Stimulated activated CD8-positive, alpha-beta memory T cell treated with anti-CD3 and anti-CD28 coated beads, Interleukin-15, amount 100 ng/mL, for 4 hours (primary cell): ENCODE measurements at regions not wholly inside any gene's neighbourhood (a gene's known extent, or its start where the extent isn't known, plus 50 kb on each side); places are given as distances from the start of the nearest gene placed in this dataset.
"Not testable (repeated sequence)": the region's sequence is repeated elsewhere in the genome, so short reads cannot be mapped to it uniquely, and the experiment has no call there.

ENCODE experiments used
- DNase-seq, 2 donors: peaks; one replicate each; pipeline ENCODE4 v3.0.0-alpha.2; 2020; ENCODE audit warnings: low read depth in 2 of 2

DNA sequence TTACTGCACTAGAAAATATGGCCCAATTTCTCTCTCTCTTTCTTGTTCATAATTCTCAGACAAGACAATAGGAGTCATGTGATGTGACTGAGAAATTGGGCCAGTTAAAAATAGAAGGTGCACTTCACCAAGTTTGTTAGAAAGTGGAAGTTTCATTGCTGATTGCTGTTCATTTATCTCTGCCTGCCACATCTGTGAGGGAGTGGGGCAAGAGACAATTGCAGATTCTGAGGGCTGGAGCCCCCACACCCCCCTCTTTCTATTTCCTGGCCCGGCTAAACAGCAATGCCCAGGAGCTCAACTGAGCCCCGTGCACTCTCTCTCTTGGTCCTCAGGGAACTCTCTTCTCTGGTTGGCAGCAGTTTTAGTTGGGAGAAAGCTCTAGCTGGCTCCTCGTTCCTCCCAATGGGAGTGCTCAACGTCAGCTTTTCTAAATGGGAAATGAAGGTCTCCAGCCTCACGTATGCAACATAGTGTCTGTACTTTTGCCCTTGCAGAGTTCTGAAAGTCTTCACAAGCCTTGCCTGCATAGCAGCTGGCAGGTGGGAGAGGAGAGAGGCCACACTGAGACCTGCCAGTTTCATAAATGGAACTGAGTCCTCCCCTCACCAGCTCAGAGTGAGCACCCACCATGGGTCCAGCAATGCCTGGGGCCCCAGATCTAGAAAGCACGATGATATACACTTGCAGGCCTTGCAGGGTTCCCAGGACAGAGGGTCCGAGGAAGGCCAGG is 115.7 kb downstream of the MYCN start:
- no peak for DNase-seq

GRCh38 chr2:16053437-16054257 is 113.3 kb downstream of the MYCN start:
- DNase-seq = no peak

DNA sequence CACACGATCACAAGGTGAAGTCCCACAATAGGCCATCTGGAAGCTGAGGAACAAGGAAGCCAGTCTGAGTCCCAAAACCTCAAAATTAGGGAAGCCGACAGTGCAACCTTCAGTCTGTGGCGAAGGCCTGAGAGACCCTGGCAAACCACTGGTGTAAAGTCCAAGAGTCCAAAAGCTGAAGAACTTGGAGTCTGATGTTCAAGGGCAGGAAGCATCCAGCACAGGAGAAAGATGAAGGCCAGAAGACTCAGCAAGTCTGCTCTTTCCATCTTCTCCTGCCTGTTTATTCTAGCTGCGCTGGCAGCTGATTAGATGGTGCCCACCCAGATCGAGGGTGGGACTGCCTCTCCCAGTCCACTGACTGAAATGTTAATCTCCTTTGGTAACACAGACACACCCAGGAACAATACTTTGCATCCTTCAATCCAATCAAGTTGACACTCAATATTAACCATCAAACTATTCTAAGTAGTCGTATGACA is 112.3 kb downstream of the MYCN start:
- not testable (repeated sequence) for DNase-seq

- DNase-seq = no peak
Measured at GRCh38 chr2:16051841-16052564, 111.7 kb downstream of the MYCN start.

- no peak for DNase-seq
Measured at GRCh38 chr2:16050908-16051489, 110.6 kb downstream of the MYCN start.

DNA sequence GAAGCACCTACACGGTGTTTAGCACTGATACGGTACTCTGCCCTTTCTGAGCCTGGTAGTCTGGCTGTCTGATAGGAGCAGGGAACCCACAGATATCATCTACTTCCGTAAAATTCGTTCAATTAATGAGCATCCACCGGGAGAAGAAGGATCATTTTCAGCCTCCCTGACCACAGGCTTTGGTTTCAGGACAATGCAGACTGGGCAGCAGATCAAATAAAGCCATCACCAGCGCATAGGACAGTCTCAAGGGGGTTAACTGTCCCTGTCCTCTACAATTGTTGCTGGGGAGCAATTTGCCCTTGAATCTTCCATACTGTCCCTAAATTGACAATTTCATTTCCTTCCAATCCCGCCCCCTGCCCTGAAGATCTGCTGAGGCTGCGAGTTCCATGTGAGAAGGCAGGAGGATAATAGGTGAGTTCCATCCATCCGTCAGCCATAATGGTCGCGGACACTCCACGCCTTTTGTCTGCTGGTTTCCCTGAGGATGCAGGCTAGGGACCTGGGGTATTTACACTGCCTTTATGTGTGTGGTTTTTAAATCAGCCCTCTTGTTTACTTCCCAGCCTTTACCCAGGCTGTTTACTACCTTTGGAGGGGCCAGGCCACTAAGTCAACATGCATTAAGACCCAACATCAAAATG is 110.0 kb downstream of the MYCN start:
- no peak for DNase-seq

DNA sequence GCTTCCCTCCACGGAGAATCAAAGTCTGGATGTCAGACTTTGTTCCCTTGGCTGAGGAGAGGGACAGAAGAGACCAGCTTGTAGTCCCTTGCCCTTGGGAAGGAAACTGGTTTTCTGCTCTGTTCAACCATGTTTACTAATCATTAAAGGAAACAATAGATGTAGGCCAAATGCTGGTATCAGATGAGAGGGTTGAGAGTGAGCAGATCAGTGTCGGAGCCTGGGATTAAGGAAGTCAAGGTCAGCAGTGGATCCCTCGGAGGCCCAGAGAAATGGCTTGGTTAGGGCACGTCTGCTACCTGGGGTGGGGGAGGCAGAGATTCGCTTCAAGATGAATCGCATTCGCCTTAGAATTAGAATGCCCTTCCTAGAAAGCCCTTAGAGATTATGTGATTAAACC is 109.1 kb downstream of the MYCN start:
- no peak for DNase-seq

DNA sequence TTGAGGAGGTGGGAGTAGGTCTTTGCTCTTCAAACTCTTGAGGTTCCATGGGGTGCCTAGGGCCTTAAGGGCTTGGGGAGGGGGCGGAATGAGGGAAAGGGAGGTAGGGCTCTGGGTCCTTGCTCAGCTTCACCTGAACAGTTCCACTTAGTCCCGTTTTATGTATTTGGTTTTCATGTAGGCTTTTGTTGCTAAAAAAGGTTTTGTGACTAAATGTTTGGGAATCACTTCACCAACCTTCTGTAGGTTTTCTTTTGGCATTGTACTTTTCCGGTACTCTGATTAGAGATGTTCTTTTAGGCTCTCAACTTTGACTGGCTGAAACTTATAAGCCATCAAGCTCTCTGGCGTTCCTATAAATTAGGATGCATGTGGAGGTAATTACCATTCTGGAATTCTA is 108.1 kb downstream of the MYCN start:
- no peak for DNase-seq

GRCh38 chr2:16047701-16048100 is 107.4 kb downstream of the MYCN start:
- no peak for DNase-seq

- no peak for DNase-seq
Measured at GRCh38 chr2:16046649-16047048, 106.3 kb downstream of the MYCN start.

DNA sequence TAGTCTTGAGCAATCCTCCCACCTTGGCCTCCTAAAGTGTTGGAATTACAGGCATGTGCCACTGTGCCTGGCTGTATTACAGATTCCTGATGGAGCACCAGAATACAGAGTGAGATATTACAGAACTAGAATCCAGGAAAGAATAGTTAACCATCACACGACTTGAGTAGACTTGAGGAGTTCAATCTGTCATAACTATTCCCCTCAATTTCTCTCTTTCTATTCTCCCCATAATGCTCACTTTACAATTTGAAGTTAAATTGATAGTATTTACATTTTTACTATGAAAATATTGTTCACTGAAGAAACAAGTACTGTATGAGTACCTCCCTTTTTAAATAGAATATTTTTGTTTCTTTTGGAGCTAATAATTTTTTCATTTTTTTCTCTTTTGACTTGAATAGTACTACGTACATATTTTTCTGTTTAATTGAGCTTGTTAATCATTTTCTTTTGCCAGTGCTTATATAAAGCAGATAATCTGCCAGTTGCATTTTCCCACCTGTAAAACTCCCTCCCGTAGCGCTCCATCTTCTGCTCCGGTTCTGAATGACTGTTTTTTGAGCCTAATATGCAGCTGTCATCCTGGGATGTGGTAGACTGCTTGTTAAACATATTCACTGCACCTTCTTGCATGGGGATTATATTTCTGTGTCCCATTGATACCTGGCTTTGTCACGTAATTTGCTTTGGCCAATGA is 105.5 kb downstream of the MYCN start:
- no peak for DNase-seq

DNA sequence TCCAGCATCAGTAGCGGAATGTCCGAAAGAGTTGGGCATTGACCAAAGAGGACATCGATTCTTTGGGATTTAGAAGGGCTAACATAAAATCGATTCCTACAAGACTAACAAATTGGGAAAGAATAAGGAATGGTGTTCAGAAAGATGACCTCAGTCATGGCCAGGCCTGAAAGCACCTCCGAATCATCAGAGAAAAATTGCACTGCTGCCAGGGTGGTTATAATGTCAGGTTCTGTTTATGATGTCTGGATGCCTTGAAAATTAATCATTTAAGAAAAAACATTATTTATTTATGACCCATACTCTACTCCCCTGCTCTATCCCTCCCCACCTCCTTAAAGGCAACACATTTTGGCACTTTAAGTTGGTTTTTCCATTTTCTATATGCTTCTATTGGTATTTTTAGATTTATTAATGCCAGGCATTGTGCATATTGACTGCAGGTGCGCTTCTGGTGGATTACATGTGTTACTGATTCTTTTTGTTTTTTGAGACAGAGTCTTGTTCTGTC is 104.7 kb downstream of the MYCN start:
- DNase-seq = no peak

GRCh38 chr2:16043627-16044026 is 103.3 kb downstream of the MYCN start:
- DNase-seq = no peak

GRCh38 chr2:16043192-16043591 is 102.8 kb downstream of the MYCN start:
- no peak for DNase-seq

GRCh38 chr2:16042201-16042700 is 101.9 kb downstream of the MYCN start:
- no peak for DNase-seq

DNA sequence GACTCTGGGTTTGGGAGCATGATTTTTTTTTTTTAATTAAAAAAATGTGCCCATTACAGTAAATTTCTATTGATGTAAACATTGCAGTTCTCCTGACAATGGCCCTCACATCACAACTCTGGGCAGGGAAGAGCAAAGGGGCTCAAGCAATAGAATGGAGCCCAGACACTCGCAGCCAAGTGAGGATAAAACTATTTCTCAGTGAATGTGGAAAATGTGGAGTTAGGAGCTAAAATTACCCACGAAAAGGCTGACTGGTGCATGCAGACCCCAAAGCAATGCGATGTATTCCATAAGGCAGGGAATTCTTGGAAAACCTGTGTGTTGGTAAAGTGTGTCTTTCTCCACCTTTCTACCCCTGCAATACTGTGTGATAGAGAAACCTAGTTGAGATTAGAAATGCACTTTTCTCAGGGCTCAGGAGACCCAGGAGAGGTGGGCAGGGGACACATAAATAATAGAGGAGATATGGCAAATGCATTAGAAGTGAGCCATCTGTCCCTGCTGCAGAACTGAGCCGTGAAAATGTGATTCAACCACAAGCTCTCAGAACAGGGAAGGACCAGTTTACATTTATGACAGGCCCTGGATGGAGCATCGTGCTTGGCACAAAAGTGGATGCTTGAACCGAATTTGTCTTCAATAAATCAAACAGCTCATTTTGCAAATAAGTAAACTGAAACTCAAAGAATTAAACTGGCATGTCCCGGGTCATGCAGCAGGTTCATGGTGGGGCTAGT is 100.1 kb downstream of the MYCN start:
- DNase-seq = no peak

DNA sequence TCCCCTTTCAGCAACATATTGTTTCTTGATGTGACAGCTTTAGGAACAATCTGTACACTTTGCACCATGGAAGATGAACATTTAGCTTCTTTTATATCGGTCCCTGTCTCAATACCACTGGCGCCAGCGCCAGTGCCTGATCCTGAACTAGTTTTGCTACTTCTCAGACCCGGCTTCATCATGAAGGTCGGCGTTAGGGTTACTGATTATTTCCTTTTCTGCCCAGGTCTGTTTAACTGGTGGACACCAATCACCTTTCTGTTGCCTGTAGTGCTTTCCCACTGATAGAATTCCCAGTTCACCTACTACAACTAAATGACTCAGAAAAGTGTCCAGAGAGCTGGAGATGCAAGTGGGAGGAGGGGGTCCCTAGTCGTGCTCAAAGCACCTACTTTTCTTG is 99.5 kb downstream of the MYCN start:
- DNase-seq = no peak

- DNase-seq = no peak
Measured at GRCh38 chr2:16039055-16039454, 98.7 kb downstream of the MYCN start.

DNA sequence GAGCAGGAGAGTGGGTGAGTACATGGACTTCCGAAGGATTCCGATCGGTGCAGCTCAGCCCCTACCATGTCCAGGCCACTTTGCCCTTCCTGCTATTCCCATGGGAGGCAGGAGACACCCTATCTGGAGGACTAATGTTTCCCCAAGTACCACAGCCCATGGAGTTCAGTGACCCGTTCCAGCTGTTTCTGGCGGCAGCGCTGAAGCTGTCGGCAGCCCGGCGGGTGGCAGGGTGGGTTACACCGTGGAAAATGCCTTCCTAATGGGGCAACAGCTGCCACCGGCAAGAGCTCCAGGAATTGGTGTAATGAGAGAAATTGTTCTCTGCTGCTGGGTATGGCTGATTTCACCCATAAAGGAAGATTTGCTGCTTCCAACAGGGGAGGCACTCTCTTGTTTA is 98.3 kb downstream of the MYCN start:
- DNase-seq = no peak
